Right lobe of liver (tissue), 4 donors: ENCODE measurements at regions not wholly inside any gene's neighbourhood (a gene's known extent, or its start where the extent isn't known, plus 50 kb on each side); places are given as distances from the start of the nearest gene placed in this dataset.

ENCODE experiments used
- POLR2A ChIP-seq: fragments of 450-650 bp; IDR thresholded peaks from one replicate; pipeline ENCODE4 v1.6.1; 2017; ENCODE audit warnings: antibody characterized with exemption, mild to moderate bottlenecking
- TF ChIP-seq, protein P1 (sequence below), 4 donors: fragments of 200-600 bp in 3 of 4; fragments of 450-650 bp in 1 of 4; IDR thresholded peaks; one replicate each; pipeline versions ENCODE4 v1.5.1 to v1.8.0; 2016 to 2022; ENCODE audit warnings: antibody characterized with exemption in 4 of 4, mild to moderate bottlenecking in 2 of 4
- donor health status: DM: no; HTN: no; CAD: no.
- donor health status: DM: no; HTN: no; CAD: no.
- donor health status: DM: no; HTN: yes; CAD: no.

- TF ChIP-seq, protein P1, sequence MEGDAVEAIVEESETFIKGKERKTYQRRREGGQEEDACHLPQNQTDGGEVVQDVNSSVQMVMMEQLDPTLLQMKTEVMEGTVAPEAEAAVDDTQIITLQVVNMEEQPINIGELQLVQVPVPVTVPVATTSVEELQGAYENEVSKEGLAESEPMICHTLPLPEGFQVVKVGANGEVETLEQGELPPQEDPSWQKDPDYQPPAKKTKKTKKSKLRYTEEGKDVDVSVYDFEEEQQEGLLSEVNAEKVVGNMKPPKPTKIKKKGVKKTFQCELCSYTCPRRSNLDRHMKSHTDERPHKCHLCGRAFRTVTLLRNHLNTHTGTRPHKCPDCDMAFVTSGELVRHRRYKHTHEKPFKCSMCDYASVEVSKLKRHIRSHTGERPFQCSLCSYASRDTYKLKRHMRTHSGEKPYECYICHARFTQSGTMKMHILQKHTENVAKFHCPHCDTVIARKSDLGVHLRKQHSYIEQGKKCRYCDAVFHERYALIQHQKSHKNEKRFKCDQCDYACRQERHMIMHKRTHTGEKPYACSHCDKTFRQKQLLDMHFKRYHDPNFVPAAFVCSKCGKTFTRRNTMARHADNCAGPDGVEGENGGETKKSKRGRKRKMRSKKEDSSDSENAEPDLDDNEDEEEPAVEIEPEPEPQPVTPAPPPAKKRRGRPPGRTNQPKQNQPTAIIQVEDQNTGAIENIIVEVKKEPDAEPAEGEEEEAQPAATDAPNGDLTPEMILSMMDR (IDR thresholded peaks at IDR 0.05): no peak
- TF ChIP-seq POLR2A: no peak
These were observed 257.4 kb upstream of the NOCT start for GRCh38 chr4:138758196-138758595.
